B cell (primary cell): ENCODE measurements at regions not wholly inside any gene's neighbourhood (a gene's known extent, or its start where the extent isn't known, plus 50 kb on each side); places are given as distances from the start of the nearest gene placed in this dataset.

Experiments used
- CTCF ChIP-seq: fragments of 200-600 bp; IDR thresholded peaks from one replicate; pipeline ENCODE4 v1.8.0; 2022; ENCODE audit warnings: antibody characterized with exemption, mild to moderate bottlenecking
- EZH2 ChIP-seq: IDR thresholded peaks from 2 replicates; pipeline ENCODE4 v1.6.1; 2012; ENCODE audit warnings: borderline replicate concordance, low read depth, mild to moderate bottlenecking, moderate library complexity, low read length; ENCODE audit not compliant: insufficient read depth, poor library complexity, severe bottlenecking

- TF ChIP-seq CTCF (no peak), EZH2 (no peak)
Measured at GRCh38 chr4:145389550-145389949, 92.1 kb upstream of the SMAD1 start.
